ENCODE measurements at regions not wholly inside any gene's neighbourhood (a gene's known extent, or its start where the extent isn't known, plus 50 kb on each side); places are given as distances from the start of the nearest gene placed in this dataset.

DNA sequence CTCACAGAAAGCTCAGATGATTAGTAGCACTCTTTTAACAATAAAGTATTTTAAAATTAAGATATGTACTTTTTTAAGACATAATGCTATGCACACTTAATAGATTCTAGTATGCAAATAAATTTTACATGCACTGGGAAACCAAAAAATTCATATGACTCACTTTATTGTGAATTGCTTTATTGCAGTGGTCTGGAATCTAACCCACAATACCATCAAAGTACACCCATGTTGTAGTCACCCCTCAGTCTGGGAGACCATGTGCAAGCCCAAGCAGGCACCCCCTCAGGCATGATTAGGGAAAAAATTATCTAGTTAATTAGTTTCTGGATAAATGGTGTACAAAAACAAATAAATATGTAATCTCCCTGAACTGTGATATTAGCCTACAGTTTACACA is 649.0 kb upstream of the HS6ST1 start:
- no peak for DNase-seq

GRCh38 chr2:128969374-128969773 is 650.7 kb upstream of the HS6ST1 start:
- DNase-seq: no peak

DNA sequence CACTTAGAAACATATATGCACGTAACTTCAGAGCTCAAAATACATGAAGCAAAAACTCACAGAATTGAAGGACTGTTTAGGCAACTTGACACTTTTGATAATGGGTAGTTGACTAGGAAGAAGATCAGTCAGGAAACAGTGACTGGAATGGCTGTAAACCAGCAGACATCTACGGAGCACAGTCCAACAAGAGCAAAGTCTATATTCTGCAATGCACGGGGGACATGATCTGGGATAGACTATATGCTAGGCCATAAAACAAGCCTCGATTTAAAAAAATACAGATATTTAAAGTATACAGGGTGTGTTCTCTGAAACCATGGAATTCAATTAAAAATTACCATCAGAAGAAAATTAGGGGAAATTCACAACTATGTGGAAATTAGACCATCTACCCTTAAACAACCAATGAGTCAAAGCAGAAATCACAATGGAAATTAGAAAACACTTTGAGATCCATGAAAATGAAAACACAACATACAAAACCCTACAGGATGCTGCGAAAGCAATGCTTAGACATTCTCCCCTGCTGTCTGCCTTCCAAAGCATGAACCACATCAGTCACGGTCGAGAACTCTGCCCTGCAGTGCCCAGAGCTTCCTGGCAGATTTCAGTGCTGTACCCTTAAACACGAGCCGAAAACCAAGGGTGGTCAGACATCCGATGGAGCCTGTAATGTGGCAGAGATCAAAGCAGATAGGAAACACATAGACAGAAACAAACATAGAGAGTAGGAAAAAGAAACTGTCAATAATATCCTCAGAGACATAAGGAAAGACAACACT is 651.9 kb upstream of the HS6ST1 start:
- DNase-seq: peak; percentile 3

GRCh38 chr2:128973566-128973965 is 654.9 kb upstream of the HS6ST1 start:
- no peak for DNase-seq

DNA sequence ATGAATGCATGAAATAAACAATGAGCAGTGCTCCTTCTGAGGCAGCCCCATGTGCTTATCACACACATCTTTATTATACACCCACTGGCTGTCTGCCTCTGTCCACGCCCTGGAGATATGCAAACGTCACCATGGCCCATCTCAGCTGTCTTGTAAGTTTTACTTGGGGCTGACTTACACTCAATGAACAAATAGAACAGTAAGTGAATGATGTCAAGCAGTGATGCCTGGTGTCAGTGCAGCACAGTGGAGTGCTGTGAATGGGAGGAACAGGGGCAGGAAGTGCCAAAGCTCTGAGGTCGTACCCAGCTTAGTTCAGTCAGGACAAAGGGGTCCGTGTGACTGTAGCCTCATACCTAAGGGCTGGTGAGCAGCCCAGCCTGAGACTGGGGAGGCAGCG is 659.5 kb upstream of the HS6ST1 start:
- peak; percentile 1 for DNase-seq

DNA sequence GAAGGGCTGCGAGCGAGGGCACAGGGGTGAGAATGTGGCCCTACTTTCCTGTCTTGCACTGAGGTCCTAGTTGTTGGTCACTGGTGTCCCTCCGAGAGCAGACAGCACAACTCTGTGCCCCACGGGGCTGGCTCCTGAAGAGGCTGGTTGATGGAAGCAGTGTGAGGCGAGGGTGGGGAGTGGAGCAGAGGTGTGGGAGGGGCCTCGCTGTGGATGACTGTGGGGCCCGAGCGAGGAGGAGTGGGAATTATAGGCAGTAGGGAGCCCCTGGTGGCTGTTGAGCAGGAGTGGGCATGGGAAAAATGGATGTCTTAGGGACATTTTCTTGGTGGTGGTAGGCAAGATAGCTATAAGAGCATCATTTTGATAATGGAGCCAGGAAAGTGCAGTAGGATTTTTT is 660.5 kb upstream of the HS6ST1 start:
- DNase-seq: no peak

GRCh38 chr2:128980475-128980874 is 661.8 kb upstream of the HS6ST1 start:
- DNase-seq: no peak

DNA sequence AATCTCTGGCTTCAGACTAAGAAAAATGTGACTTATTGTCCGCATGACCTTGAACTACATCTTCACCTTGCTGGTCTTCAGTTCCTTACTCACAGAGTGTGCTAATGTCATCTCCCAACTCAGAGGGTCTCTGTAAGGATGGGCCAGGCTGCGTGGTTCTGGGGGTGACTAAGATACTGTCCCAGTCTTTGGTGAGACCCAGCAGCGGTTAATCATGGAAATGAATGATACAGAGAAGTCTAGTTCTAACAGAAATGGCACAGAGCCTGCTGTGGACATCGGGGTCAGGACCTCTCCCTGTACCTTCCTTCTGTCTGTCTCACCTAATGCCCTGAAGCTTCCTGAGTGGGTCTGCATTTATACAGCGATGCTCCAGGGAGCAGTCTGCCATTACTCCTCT is 662.7 kb upstream of the HS6ST1 start:
- no peak for DNase-seq

DNA sequence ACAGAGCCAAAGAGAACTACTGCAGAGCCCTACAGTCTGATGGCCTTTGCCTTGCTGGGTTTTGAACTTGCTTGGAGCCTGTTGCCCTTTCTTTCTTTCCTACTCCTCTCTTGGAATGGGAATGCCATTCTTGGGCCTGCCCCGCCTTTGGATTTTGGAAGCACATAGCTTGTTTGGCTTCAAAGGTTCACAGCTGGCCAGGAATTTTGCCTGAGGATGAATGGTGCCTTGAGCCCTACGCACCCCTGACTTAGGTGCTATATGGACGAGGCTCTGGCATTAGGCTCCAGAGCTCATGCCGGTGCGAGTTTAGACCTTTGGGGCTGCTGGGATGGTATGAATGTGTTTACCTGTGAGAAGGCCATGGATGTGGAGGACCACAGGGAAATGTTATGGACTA is 663.3 kb upstream of the HS6ST1 start:
- DNase-seq: no peak

GRCh38 chr2:128982670-128983069 is 664.0 kb upstream of the HS6ST1 start:
- DNase-seq: no peak

- no peak for DNase-seq
Observed at GRCh38 chr2:128983094-128983493, 664.4 kb upstream of the HS6ST1 start.

DNA sequence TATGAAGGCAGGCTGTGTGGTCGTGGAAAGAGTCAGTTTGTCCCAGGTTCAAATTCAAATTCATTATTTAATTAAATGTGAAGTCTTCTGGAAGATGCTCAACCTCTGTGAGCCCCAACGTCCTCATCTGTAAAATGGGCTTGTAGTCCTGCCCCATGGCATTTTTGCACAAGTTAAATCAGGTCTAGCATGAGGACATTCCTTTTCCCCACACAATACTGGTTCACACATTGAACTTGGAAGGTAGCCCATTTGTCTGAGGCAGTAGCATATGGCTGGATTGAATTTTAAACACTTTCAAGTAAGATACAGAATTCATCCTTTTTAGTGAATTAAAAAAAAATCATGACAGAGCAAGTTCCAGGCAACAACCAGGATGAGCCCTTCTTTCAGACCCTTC is 665.4 kb upstream of the HS6ST1 start:
- no peak for DNase-seq

DNA sequence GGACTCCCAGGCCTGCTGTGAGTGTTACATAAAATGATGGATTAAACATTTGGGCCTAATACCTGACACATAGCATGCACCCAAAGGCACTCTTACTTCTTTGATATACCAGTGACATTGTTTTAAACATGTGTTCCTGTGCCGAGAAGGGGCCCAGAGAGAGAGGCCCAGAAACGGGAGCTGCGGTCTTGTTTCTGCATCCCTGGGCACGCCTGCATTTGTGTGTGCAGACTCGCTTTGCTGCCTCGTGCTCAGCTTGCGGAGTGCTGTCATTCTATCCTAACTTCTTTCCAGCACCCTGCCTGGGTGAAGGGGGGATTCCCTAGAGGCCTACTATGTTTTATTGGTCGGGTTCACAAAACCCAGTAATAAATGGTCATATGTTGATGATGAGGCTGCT is 666.2 kb upstream of the HS6ST1 start:
- no peak for DNase-seq

DNA sequence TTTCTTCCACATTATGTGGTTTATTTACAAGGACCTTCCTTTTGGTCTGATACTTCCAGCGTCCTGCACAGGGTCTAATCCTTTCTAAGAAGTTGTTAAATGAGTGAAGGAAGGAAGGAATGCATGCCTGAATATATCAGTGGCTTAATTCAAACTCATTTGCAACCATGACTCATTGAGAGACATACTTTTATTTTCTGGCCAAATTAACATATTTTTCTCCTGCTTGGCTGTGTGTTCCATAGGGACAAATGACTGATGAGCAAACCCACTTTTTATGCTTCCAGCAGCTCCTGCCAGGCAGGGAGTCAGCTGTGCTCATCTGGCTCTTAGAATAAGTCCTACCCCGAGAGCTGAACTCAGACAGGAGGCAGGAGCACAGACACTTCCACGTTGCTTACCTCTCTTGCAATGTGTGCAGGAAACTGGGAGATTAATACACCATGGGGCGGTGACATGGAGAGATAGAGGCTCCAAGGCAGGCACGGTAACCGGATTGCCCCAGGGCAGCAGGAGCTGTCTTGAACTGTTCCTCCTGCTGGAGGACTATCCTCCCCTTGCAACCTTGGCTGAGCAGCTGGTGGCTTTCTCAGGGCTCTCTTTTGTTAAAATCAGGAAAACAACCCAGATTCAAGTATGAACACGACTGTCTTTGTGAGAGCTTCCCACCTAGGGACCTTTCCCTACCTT is 667.5 kb upstream of the HS6ST1 start:
- DNase-seq: peak; percentile 3

- DNase-seq: peak; percentile 7
Observed at GRCh38 chr2:128986867-128987268, 668.2 kb upstream of the HS6ST1 start.

DNA sequence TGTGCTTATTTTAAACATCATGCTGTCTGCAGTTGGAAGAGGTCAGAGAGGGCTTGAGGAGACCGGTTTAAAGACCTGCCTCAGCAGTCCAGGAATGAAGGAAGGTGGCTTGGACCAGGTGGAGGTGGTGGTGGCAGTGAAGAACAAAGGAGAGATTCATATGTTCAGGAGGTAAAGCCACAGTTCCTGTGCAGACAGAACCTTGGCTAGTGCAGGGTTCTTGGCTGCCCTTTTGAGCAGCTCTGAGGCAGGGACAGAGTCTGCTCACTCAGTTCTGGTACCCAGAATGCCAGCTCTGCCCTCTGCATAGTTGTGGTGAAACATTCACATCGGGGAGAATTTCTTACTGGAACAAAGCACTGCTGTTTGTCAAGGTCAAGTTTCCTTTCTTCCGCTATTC is 669.7 kb upstream of the HS6ST1 start:
- no peak for DNase-seq

DNA sequence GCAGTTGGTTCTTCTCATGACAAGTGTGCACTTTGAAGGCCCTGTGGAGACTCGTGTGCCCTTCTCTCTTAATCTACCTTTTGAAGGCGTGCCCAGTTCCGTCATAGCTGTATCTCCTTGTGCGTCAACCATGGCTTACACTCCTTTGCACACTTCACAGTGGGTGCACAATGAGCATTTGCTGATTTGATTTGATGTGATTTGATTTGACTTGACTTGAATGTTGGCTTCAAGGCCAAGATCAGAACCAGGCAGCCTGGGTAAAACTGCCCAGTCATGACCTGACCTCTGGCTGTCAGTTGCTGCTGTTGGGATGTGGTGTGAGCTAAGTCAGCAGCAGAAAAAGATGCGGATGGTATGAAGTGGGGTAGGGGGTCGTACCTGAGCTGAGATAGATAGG is 670.3 kb upstream of the HS6ST1 start:
- DNase-seq: no peak

- DNase-seq: no peak
Observed at GRCh38 chr2:128995086-128995485, 676.4 kb upstream of the HS6ST1 start.

- no peak for DNase-seq
Observed at GRCh38 chr2:128996078-128996477, 677.4 kb upstream of the HS6ST1 start.

DNA sequence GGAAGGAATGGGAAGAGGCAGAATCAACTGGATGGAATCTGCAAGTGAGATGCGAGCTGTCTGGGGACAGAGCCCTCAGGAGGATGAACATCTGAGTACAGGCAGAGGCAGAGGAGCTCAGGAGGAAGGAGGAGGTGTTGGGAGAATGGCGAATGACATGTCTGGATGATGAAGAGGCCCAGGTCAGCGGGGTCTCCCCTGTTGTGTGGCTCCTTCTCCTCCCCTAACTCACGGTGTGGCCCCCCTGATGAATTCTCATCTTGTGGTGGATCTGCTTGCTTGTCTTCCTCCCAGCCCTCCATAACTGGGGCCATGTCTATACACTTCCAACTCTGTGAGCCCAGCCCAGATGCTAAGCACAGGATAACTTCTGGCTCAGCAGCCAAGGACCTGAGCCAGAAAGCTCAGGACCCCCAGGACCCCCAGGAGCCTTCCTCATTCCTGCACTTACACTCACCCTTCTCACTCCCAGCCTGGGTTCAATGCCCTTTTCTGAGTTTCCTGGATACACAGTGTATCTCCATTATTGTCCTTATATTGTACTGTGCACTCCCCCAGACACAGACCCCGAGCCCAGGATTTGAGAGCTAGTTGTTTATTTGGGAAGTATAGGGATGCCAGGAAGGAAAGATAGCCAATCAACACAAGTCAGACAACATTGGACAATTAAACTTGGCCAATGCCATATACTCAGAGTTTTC is 678.6 kb upstream of the HS6ST1 start:
- no peak for DNase-seq

DNA sequence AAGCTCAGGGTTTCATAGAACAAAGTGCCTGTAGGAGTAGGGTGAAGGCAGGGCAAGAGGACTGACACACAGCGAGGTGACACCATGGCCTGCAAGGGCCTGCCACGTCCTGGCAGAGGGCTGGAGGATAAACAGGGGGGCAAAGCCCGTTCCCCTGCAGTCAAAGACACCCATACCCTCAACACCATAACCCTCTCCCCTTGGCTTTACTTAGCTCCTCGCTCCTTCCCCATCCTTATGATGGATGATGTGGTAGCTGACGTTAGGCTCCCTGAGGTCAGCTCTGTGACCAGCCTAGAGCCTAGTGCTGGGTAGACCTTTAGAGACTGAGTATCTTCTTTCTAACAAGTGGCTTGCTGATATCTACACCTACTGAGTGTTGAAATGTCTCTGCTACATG is 683.3 kb upstream of the HS6ST1 start:
- DNase-seq: no peak

- DNase-seq: no peak
Observed at GRCh38 chr2:129002751-129003150, 684.1 kb upstream of the HS6ST1 start.

DNA sequence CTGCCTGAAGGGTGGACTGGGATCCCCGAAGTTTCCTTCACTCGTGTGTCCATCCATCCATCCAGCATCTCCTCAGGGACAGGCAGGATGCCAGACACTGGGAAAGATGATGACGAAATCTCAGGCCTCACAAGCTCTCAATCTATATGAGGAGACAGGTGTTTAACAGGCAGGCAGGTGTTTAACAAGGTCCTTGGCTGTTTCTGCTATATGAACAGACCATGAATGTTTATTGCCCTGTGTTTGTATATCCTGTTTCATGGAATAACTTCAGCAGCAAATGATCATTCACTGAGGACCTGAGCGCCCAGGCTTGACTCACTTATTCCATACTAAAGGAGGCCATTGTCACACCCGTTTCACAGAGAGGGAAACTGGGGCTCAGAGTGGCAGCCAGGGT is 685.8 kb upstream of the HS6ST1 start:
- peak; percentile 23 for DNase-seq

- DNase-seq: no peak
Observed at GRCh38 chr2:129004940-129005490, 686.3 kb upstream of the HS6ST1 start.

Measured in NCI-H69 (cell line).